C1 segment of cervical spinal cord (tissue), 14 donors: ENCODE measurements at regions not wholly inside any gene's neighbourhood (a gene's known extent, or its start where the extent isn't known, plus 50 kb on each side); places are given as distances from the start of the nearest gene placed in this dataset.
"Not testable (repeated sequence)": the region's sequence is repeated elsewhere in the genome, so short reads cannot be mapped to it uniquely, and the experiment has no call there.

Experiments used
- DNase-seq, 14 donors: peaks; one replicate each; lab custom pipeline; 2025; lab: John Stamatoyannopoulos, UW

GRCh38 chr9:89837162-89837933 is 232.5 kb downstream of the GADD45G start:
- DNase-seq = no peak

GRCh38 chr9:89837934-89838310 is 233.1 kb downstream of the GADD45G start:
- DNase-seq = no peak

GRCh38 chr9:89838621-89839020 is 233.8 kb downstream of the GADD45G start:
- DNase-seq = no peak

GRCh38 chr9:89839449-89839848 is 234.6 kb downstream of the GADD45G start:
- DNase-seq = no peak

GRCh38 chr9:89839952-89840351 is 235.1 kb downstream of the GADD45G start:
- no peak for DNase-seq

- no peak for DNase-seq
Measured at GRCh38 chr9:89841456-89841855, 236.6 kb downstream of the GADD45G start.

- no peak for DNase-seq
Measured at GRCh38 chr9:89842267-89842768, 237.5 kb downstream of the GADD45G start.

- no peak for DNase-seq
Measured at GRCh38 chr9:89843074-89843473, 238.3 kb downstream of the GADD45G start.

- no peak for DNase-seq
Measured at GRCh38 chr9:89843591-89843990, 238.8 kb downstream of the GADD45G start.

GRCh38 chr9:89844075-89844474 is 239.3 kb downstream of the GADD45G start:
- DNase-seq = no peak

- DNase-seq = no peak
Measured at GRCh38 chr9:89844535-89844934, 239.7 kb downstream of the GADD45G start.

- DNase-seq = no peak
Measured at GRCh38 chr9:89845321-89845720, 240.5 kb downstream of the GADD45G start.

GRCh38 chr9:89845862-89846261 is 241.1 kb downstream of the GADD45G start:
- DNase-seq = no peak

GRCh38 chr9:89848060-89849040 is 243.5 kb downstream of the GADD45G start:
- DNase-seq = no peak

- DNase-seq = no peak
Measured at GRCh38 chr9:89849096-89849495, 244.3 kb downstream of the GADD45G start.

- DNase-seq = no peak
Measured at GRCh38 chr9:89850153-89850552, 245.3 kb downstream of the GADD45G start.

- DNase-seq = peak in 3 of 14 donors; percentile 10 to 58 (median 14)
Measured at GRCh38 chr9:89850631-89851325, 246.0 kb downstream of the GADD45G start.

- no peak for DNase-seq
Measured at GRCh38 chr9:89853161-89853560, 248.3 kb downstream of the GADD45G start.

- DNase-seq = no peak
Measured at GRCh38 chr9:89853931-89854330, 249.1 kb downstream of the GADD45G start.

GRCh38 chr9:89854715-89855475 is 250.1 kb downstream of the GADD45G start:
- no peak for DNase-seq

GRCh38 chr9:89856296-89856695 is 251.5 kb downstream of the GADD45G start:
- DNase-seq = not testable (repeated sequence)
